Colon (tissue), 2 donors: ENCODE measurements at regions not wholly inside any gene's neighbourhood (a gene's known extent, or its start where the extent isn't known, plus 50 kb on each side); places are given as distances from the start of the nearest gene placed in this dataset.

Source experiments
- FAIRE-seq: peaks from 2 replicates; lab custom pipeline; 2012; peaks lifted over from hg19 to GRCh38; lab: Jason Lieb, UNC
- donor health status: control.
- donor health status: control.

DNA sequence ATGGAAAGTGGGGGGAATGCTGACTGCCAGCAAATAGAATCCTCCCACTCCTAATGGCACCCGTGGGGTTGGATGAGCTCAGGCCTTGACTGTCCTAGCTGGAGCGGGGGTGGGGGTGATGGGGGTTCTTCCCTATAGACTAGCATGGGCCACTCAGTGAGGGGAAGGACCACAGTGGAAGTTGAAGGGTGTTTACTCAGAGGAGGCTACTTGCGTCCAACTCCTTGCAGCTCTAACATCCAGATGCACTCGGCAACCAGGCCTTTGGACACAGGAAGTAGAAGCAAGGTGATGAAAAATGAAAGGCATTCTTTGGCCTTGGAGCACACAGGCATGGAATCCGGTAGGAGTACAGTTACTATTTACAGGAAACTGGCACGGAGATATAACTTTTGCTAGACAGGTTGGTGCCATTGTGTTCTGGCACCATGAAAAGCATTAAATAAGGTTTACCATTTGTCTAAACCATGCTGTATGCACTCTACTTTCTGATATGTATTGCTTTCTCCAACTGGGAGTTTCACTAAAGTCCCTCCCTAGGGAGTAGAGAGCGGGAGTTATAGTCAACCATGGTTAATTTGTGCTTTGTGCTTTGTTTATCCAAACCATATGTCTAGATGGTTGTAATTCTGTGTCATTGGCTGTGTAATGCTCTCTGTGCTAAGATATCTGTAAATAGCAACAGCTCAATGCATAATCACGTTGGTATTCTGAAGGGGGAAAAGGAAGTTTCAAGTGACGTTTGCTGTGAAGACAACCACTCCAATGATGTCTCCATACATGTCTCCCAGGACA lies 125.3 kb downstream of the TSHZ3 start:
- no peak for FAIRE-seq

DNA sequence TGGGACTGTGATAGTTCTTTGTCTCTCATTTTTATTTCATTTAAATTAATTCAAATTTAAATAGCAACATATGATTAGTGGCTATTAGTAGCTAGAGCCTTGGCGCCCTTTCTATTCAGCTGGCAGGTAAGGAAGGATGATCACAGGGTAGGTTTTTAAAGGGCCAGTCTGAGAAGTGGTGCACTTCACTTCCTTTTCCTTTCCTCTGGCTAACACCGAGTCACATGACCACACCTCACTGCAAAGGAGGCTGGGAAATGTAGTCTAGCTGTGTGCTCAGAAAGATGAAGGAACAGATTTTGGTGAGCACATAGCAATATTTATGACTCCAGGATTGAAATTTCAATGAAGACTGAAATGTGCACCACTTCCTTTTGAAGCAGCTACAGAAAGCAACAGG lies 128.7 kb downstream of the TSHZ3 start:
- FAIRE-seq, result no peak

DNA sequence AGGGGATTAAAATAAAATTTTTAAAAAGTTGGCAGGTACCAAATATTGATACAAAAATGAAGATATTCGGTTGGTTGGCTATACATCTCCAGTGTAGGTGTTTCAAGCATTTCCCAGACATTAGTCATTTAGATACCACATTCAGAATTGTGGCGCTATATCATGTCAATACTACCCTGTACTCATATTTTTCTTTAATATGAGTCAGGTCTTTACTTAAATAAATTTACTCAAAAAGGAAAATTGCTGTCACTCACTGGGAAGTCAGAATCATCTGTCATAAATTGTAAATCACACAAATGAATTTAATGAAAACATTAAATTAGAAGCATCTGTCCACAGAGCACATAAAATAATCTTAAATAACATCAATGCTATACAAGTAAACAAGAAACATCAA lies 134.2 kb downstream of the TSHZ3 start:
- no peak for FAIRE-seq

DNA sequence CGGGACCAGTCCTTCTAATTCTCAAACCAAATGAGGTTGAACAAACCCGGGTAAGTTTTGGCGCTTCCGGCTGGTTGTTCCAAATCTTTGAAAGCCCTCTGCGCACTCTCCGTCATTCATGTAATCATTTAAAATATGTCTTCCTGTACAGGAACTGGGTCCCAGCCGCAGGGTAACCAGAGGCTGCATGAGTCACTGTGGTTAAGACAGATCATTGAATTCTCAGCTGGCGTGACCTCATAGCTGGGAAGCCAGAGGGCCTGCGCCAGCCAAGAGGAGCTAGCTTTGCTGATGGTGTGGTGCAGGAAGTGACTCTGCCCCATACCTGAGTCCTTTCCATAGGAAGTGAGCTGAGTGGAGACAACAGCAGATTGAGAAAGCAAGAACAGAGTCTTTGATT lies 135.2 kb downstream of the TSHZ3 start:
- FAIRE-seq, result no peak

DNA sequence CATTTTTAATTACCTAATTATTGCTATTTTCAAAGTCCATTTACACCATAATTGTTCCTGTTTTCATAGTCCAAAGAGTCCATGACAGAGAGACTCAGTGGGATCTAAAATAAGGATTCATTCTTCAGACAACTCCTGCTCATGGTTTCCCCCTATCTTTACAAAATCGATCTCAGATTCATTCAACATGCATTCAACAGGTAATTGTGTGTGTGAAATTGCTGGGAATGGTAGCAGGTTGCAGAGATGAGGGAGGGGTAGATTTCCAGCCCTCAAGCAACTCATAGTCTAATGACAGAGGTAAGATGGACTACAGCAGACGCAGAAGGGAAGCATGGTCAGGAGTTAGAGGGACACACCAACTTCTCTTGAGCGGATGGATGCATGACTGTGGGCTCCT lies 138.1 kb downstream of the TSHZ3 start:
- no peak for FAIRE-seq

DNA sequence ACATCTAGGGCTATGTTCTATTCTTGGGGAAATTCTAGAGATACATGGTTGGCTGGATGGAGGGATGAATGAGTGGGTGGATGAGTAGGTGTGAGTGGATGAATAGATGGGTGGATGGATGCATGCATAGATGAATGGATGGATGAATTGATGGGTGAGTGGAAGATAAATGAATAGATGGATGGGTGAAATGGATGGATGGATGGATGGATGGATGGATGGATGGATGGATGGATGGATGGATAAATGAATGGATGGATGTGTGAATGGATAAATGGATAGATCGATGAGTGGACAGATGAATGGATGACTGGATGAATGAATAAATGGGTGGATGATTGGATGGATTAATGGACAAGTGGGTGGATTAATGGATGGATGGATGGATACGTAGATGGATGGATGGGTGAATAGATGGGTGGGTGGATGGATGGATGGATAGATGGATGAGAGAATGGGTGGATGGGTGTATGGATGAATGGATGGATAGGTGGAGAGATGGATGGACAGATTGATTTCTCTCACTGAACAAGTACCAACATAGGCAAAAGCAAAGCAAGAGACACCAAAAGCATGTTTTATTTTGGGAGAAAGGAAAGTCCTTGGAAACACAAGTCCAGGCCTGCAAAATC lies 143.2 kb downstream of the TSHZ3 start:
- FAIRE-seq, result no peak

DNA sequence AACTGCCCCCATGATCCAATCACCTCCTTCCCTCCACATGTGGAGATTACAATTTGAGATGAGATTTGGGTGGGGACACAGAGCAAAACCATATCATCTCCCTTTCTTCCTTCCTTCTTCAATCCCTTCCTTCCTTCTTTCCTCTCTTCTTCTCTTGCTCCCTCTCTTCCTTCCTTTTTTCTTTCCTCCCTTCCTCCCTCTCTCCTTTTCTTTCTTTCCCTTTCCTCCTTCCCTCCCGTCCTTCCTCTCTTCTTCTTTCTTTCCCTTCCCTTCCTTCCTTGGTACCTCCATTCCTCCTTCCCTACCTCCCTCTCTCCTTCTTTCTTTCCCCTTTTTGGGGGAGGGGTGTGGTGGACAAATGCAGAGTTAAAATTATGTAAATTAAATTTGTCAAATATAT lies 145.1 kb downstream of the TSHZ3 start:
- FAIRE-seq, result no peak

DNA sequence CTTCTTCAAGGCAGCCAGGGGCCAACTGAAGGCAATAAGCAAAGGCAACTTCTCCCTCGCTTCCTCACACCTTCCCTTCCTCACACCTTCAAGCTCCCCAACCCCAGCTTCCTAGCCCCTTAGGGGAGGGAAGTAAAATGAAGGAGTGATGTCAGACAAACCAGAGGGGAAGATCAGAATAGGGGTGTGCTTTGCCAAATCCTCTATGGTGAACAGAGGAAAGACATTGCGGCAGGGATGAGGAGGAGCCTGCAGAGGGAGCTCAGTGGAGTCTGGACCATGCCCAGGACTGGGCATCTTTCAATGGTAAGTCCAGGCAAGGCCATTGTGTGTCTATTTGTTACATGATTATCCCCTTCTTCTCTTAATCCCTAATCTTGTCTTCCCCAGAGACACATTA lies 164.0 kb downstream of the TSHZ3 start:
- no peak for FAIRE-seq

DNA sequence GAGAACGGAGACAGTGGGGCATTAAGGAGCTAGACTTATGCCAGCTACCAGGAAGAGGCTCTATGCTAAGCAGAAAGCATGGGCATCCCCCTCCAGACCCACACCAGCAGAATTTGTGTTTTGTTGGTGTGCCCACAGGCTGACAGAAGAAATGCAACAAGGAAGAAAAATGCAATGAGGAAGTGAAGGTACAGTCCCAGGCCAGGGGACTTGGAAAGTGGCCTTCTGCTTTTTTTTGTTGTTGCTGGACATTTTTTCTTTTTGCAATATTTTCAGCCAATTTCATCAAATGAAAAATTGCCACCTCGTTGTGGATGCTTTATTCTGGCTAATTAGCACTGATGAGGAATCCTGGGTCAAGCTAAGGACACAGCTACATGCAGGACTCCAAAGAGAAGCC lies 167.7 kb downstream of the TSHZ3 start:
- FAIRE-seq, result no peak

DNA sequence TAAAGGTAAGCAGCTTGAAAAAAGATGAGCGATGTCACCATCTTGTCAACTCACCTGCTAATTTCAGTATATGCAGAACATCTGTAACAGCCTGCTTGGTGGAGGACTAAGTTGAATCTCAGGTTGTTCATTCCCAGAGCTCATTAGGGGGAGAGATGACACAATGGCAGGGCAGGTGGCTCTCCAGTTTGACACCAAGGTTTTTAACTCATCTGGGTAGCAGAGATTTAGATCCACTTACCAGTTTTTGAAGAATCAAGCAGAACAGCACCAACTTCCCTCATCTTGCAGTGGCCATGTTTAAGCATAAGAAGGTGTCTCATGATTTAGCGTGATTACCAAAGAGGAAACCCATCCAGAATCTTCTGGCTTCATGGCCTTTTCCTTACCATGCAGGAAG lies 168.3 kb downstream of the TSHZ3 start:
- no peak for FAIRE-seq

DNA sequence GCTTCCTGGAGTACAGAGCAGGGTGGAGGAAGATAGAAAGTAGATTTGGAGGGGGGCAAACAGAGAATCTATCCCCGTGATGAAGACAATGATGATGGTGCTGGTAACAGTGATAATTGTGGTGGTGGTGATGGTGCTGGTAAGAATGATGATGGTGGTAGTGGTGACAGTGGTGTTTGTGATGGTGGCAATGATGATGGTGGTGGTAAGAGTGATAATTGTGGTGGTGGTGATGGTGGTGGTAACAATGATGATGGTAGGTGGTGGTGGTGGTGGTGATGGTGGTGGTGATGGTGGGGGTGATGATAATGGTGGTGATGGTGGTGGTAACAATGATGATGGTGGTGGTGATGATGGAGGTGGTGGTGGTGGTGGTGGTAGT lies 169.8 kb downstream of the TSHZ3 start:
- FAIRE-seq, result no peak

DNA sequence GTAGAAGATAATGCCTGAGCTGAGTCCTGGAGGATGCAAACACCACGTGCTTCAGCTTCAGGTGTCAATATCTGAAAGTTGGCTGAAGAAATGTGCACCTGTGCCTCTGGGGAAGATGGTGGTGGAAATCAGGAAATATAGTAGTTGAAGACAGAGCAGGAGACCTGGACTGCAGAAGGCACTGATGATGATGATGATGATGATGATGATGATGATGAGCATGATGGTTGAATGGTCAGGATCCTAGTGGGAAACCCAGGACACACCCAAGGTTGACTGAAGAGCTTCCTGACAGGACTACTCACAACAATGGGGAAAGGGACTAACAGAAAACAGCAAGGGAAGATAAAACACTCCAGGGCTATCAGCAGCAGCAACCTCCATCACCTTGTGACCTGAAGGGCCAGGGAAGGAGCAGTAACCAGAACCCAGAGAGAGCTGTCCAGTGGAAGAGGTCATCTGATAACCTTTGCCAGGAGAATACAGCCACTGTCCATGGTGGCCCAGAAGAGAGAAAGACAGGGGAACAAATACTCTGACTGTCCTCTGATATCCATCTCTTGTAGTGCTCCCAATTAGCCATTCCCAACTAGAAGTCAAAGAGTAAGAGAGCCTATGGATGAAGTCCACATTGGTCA lies 170.3 kb downstream of the TSHZ3 start:
- no peak for FAIRE-seq

DNA sequence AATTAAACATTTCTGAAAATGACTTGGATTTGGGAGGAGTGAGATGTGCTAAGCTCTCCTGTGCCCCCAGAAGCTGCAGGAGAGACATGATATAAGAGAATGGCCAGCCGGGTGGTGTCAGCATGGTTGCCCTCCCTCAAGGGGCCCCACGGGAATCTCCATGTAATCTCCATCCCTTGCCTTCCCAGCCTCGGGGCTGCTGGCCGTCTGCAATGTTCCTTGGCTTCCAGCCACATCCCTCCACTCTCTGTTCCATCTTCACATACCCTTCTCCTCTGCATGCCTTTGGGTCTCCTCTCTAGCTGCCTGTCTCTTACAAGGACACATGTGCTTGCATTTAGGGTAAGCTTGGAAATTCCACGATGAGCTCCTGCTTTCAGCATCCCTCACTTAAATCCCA lies 172.0 kb downstream of the TSHZ3 start:
- no peak for FAIRE-seq

DNA sequence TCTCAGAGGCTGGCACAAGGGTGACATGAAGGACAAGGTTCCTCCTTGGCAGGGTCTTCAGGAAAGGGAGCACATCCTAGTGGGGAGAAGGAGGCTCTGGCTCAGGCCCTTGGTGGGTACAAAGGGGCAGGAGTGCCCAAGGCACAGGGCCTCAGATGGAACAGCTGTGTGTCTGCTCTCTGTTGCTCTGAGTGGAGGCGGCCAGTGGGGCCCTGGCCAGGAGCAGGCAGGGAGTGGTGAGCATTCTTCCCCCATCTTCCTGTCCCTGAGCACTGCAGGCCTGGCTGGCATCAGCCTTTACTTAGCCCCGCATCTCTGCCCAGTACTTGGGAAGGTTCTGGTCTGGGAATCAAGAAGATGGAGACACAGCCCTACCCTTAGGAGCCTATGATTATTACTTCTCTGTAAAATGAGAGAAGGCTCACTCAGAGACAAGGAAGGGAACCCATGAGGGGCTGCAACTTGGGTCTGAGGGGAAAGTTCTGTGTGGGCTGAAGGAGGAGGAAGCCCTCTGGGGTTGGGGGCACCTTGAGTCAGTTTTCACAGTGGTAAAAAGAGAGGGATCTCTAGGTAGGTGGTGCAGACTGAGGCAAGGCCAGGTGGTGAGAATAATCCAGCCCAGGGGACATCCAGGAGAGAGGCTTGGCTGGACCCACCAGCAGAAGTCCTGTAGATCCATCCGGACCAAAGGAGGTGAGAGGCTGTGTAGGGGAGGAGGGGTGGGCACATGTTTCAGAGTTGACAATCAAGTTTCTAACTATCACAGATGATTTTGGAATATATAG lies 173.5 kb downstream of the TSHZ3 start:
- no peak for FAIRE-seq

DNA sequence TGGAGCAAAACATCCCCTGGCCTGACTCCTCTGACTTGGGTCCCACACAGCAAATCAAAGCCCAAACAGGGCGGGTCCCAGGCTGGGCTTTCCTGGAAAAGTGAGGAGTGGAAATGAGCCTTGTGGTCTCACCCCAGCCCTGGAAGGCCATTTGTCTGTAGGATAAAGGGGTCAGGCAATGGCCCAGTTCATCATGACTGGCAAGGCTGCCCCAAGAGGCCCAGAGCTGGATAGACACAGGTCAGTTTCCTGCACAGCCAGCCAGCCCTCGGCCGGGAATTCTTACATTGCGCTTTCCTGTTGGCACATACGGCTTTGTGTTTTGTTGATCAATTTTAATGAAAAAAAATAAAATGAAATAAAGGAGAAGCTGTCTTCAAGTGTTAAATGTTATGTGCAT lies 174.3 kb downstream of the TSHZ3 start:
- FAIRE-seq, result no peak

DNA sequence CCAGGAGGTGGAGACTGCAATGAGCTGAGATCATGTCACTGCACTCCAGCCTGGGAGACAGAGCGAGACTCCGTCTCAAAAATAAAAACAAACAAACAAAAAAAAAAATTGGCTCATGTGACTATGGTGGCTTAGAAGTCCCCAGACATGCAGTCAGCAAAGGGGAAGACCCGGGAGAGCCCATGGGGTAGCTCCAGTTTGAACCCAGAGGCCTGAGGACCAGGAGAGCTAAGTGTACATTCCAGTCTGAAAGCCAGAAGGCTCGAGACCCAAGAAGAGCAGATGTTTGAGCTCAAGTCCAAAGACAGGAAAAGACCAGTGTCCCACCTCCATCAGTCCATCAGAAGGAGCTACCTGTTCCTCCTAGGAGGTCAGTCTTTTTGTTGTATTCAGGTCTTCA lies 175.2 kb downstream of the TSHZ3 start:
- FAIRE-seq, result no peak

DNA sequence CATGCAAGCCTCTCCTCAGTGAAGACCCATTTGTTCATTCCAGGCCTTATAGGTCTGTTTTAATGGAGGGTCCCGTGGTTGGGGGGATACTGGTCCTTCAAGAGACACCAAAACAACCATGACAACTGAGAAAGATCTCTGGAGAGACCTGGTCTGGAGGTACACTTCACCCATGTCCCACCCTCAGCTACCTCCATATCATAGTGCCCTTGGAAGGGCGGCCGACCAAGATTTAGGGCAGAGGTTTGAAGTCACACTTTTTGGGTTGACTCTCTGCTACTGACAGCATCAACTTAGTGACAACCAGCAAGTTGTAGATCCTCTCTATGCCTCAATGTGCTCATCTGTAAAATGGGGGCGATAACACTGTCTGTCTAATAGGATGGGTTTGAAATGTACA lies 177.3 kb downstream of the TSHZ3 start:
- FAIRE-seq, result no peak

DNA sequence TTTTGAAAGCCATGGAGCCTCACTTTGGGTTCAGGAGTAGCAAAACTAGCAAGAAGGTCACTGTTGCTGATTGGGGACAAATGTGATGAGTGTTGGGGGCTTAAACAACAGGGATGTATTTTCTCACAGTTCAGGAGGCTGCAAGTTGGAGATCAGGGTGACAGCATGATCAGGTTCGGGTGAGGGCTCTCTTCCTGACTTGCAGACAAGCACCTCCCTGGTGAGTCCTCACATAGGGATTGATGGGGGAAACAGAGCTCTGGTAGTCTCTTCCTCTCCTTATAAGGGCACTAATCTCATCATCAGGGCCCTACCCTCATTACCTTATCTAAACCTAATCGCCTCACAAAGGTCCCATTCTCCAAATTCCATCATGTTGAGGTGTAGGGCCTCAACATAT lies 179.2 kb downstream of the TSHZ3 start:
- no peak for FAIRE-seq

DNA sequence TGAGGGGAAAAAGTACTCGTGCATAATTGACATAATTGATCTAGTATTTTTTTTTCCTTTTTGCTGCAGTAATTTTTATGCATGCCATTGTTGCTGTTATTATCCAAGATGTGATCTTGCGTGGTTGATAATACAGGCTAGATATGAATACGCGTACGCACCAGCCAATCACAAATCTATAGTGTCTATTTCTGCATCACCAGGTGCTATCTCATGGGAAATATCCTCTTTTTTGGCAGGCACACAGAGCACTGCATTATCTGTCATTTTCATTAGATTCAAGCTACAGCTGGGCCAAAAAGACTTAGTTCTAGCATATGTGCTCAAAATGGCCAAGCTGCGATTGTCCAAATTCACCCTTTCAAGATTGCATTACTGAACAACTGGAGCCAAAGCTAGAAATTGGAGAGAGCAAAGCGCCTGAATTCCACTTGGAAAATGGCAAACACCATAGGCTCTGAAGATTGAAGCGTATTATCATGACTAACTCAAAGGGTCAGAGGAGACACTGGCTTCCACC lies 181.1 kb downstream of the TSHZ3 start:
- FAIRE-seq, result no peak

DNA sequence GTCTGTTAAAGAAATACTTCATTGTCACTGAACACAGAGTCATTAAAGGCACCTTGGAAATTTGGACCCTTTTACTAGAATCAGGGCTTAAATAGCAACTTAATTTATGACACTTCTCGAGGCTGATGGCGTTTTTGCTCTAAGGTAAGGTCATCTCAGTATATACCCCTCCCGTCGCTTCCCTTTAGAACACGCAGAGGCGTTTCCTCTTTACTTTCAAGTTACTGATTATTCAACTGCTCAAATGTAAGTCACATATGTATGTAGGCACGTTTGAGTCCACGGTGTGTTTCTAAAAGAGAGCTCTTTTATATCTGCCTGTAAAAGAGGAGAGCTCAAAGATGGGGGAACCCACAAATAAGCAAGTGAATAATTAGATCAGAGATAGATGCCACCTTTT lies 181.5 kb downstream of the TSHZ3 start:
- FAIRE-seq, result no peak

DNA sequence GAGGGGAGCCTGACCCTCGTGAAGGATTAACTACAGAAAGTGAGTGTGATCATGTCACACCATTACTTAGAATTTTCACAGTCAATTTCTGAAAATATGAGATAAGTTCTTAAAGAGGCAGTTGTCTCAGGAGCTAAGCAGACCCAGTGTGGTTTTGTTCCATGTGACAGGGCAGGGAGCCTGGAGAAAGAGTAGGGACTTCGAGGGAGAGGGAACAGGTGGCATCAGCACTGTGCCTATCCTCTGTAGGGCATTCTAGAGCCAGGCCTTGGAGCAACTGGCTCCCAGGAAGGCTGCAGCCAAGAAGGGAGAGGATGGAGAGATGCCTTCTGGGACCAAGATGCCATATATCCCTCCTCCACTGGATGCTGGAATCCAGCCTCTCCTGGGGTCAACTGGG lies 183.0 kb downstream of the TSHZ3 start:
- FAIRE-seq, result no peak

DNA sequence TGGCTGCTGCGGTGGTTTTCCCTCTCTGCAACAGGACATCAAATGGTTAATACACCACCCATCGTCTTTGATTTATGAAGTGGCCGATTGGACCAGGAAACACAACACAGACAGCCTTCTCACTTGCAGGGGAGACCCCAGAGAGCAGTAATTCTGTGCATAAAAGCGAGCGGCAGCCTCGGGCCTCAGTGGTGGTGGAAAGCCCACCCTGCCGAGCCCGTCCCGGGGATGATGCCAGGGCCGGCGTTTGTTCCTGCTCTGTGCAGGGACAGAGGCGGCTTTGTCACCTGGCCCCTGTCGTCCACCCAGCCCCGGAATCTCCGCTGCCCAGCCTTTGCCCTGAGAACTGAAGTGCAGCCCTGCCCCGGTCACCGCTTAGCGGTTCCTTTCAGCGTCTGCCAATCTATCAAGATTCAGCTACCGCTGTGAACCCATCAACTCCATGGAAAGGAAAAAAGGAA lies 184.4 kb downstream of the TSHZ3 start:
- FAIRE-seq, result no peak
